HG02759 (cell line): ENCODE measurements at regions not wholly inside any gene's neighbourhood (a gene's known extent, or its start where the extent isn't known, plus 50 kb on each side); places are given as distances from the start of the nearest gene placed in this dataset.
"Not testable (repeated sequence)": the region's sequence is repeated elsewhere in the genome, so short reads cannot be mapped to it uniquely, and the experiment has no call there.

Experiments used
- ATAC-seq: cut with Tn5 transposase; IDR thresholded peaks from one replicate; pipeline ENCODE4 v1.9.1; 2021; ENCODE audit warnings: mild to moderate bottlenecking, moderate library complexity; ENCODE audit not compliant: unreplicated experiment

- no peak for ATAC-seq
Measured at GRCh38 chr3:26472345-26472744, 150.2 kb upstream of the LRRC3B start.

GRCh38 chr3:26474706-26475105 is 147.9 kb upstream of the LRRC3B start:
- no peak for ATAC-seq

GRCh38 chr3:26480377-26480776 is 142.2 kb upstream of the LRRC3B start:
- ATAC-seq, result no peak

- no peak for ATAC-seq
Measured at GRCh38 chr3:26484140-26484539, 138.4 kb upstream of the LRRC3B start.

GRCh38 chr3:26498271-26498670 is 124.3 kb upstream of the LRRC3B start:
- no peak for ATAC-seq

- no peak for ATAC-seq
Measured at GRCh38 chr3:26505399-26505798, 117.2 kb upstream of the LRRC3B start.

GRCh38 chr3:26514445-26515029 is 108.0 kb upstream of the LRRC3B start:
- ATAC-seq, result not testable (repeated sequence)

- no peak for ATAC-seq
Measured at GRCh38 chr3:26515351-26515750, 107.2 kb upstream of the LRRC3B start.

- no peak for ATAC-seq
Measured at GRCh38 chr3:26521261-26521660, 101.3 kb upstream of the LRRC3B start.

GRCh38 chr3:26522919-26523318 is 99.7 kb upstream of the LRRC3B start:
- ATAC-seq, result no peak

GRCh38 chr3:26525013-26525412 is 97.6 kb upstream of the LRRC3B start:
- ATAC-seq, result no peak

- ATAC-seq, result no peak
Measured at GRCh38 chr3:26535151-26535550, 87.4 kb upstream of the LRRC3B start.

- ATAC-seq, result no peak
Measured at GRCh38 chr3:26536955-26537354, 85.6 kb upstream of the LRRC3B start.

- no peak for ATAC-seq
Measured at GRCh38 chr3:26550413-26550812, 72.2 kb upstream of the LRRC3B start.

GRCh38 chr3:26556637-26557036 is 65.9 kb upstream of the LRRC3B start:
- ATAC-seq, result no peak

GRCh38 chr3:26558257-26558656 is 64.3 kb upstream of the LRRC3B start:
- no peak for ATAC-seq

- ATAC-seq, result no peak
Measured at GRCh38 chr3:26559227-26559626, 63.3 kb upstream of the LRRC3B start.

GRCh38 chr3:26560081-26560480 is 62.5 kb upstream of the LRRC3B start:
- ATAC-seq, result no peak

GRCh38 chr3:26562021-26562768 is 60.4 kb upstream of the LRRC3B start:
- no peak for ATAC-seq
